ENCODE measurements at regions not wholly inside any gene's neighbourhood (a gene's known extent, or its start where the extent isn't known, plus 50 kb on each side); places are given as distances from the start of the nearest gene placed in this dataset.

- Histone ChIP-seq H3K4me2 (no peak overlapping the region), H3K4me3 (no peak overlapping the region), H3K4me1 (0 out of 3 replicates have a peak, but pooled peaks cover 3% of the 10 kb centered on the region), H3K27ac (no peak overlapping the region), H3K9me3 (no peaks in the 10 kb centered on the region)
- FAIRE-seq (no peak), DNase-seq (ENCODE audit: low read depth in 1 of 2, low spot score in 1 of 2) (no peak), ATAC-seq (no peak)
- WGBS (ENCODE audit: missing lambda C conversion rate): 48% methylated on average over 8 of the region's 8 CpGs
- POLR2A ChIA-PET: no interaction called here
- TF ChIP-seq HOXA7 (CRISPR knock-in tag; IDR thresholded peaks at IDR 0.05): no peak
- TF ChIP-seq PHF8 (IDR thresholded peaks at IDR 0.05; ENCODE audit: borderline replicate concordance, low read depth): no peak
- no peak for TF ChIP-seq JUNB (IDR thresholded peaks at IDR 0.05)
- TF ChIP-seq NR3C1 (IDR thresholded peaks at IDR 0.05): no peak
- no peak for TF ChIP-seq SMC3 (IDR thresholded peaks at IDR 0.05)
- no peak for TF ChIP-seq POLR2A (IDR thresholded peaks at IDR 0.05; ENCODE audit: low read length)
- no peak for TF ChIP-seq REST (IDR thresholded peaks at IDR 0.05)
- no peak for TF ChIP-seq GATA3 (IDR thresholded peaks at IDR 0.05; ENCODE audit: borderline replicate concordance)
- TF ChIP-seq RAD21 (conservative IDR thresholded peaks at IDR 0.05 in 1 of 2, IDR thresholded peaks at IDR 0.05 in 1 of 2): no peak
- CTCF ChIA-PET: interaction anchor here (0.6 to 1.0 kb wide), 2 partner anchors 28 to 49 kb away, joined by 3 read pairs; no protein-coding TSS in a partner anchor
Observed at GRCh38 chr10:31648966-31649365, 279.7 kb downstream of the ARHGAP12 start.

GRCh38 chr10:31647861-31648260 lies 280.8 kb downstream of the ARHGAP12 start:
- TF ChIP-seq PHF8 (IDR thresholded peaks at IDR 0.05; ENCODE audit: borderline replicate concordance, low read depth) (no peak), CHD4 (IDR thresholded peaks at IDR 0.05; ENCODE audit: borderline replicate concordance) (no peak), BCL3 (IDR thresholded peaks at IDR 0.05) (no peak), POLR2AphosphoS2 (conservative IDR thresholded peaks at IDR 0.05; ENCODE audit: low read length) (no peak), RARB (CRISPR knock-in tag; IDR thresholded peaks at IDR 0.05) (no peak), RFX5 (IDR thresholded peaks at IDR 0.05) (no peak), NPAS2 (CRISPR knock-in tag; IDR thresholded peaks at IDR 0.05; ENCODE audit: borderline replicate concordance) (no peak), E2F6 (IDR thresholded peaks at IDR 0.05; ENCODE audit: borderline replicate concordance, low read depth) (no peak), ESRRA (IDR thresholded peaks at IDR 0.05; ENCODE audit: borderline replicate concordance, low read length) (no peak), HOXA7 (CRISPR knock-in tag; IDR thresholded peaks at IDR 0.05) (no peak)
- no peak overlapping the region for H3K4me3 ChIP-seq
- FAIRE-seq (no peak), DNase-seq (ENCODE audit: low read depth in 1 of 2, low spot score in 1 of 2) (no peak), ATAC-seq (no peak)
- POLR2A ChIA-PET: no interaction called here
- CTCF ChIA-PET: interaction anchor here (0.6 to 1.0 kb wide), 3 partner anchors 11 to 1276 kb away, joined by 3 to 4 read pairs (median 3); no protein-coding TSS in a partner anchor
- 63% methylated on average over 5 of the region's 5 CpGs for WGBS (ENCODE audit: missing lambda C conversion rate)
- no peak overlapping the region for H3K27ac ChIP-seq
- H3K4me2 ChIP-seq: no peak overlapping the region
- H3K4me1 ChIP-seq: 0 out of 3 replicates have a peak, but pooled peaks cover 3% of the 10 kb centered on the region
- H3K9me3 ChIP-seq: no peaks in the 10 kb centered on the region

- Histone ChIP-seq H3K27ac (no peak overlapping the region), H3K4me1 (0 out of 3 replicates have a peak, but pooled peaks cover 3% of the 10 kb centered on the region), H3K4me3 (no peak overlapping the region), H3K4me2 (no peak overlapping the region), H3K9me3 (no peaks in the 10 kb centered on the region)
- 70% methylated on average over 4 of the region's 4 CpGs for whole genome bisulfite sequencing (ENCODE audit: missing lambda C conversion rate)
- DNase-seq (ENCODE audit: low read depth in 1 of 2, low spot score in 1 of 2): no peak
- ChIA-PET CTCF (no interaction called here), POLR2A (no interaction called here)
- ATAC-seq: no peak
- FAIRE-seq: no peak
- TF ChIP-seq SMC3 (IDR thresholded peaks at IDR 0.05) (no peak), RNF2 (IDR thresholded peaks at IDR 0.05; ENCODE audit: borderline replicate concordance, low read depth) (no peak), NPAS2 (CRISPR knock-in tag; IDR thresholded peaks at IDR 0.05; ENCODE audit: borderline replicate concordance) (no peak), CHD4 (IDR thresholded peaks at IDR 0.05; ENCODE audit: borderline replicate concordance) (no peak), HOXB13 (CRISPR knock-in tag; IDR thresholded peaks at IDR 0.05; ENCODE audit: low read depth) (no peak), RAD21 (conservative IDR thresholded peaks at IDR 0.05 in 1 of 2, IDR thresholded peaks at IDR 0.05 in 1 of 2) (no peak)
Observed at GRCh38 chr10:31646519-31646918, 282.1 kb downstream of the ARHGAP12 start.
